ENCODE measurements at regions not wholly inside any gene's neighbourhood (a gene's known extent, or its start where the extent isn't known, plus 50 kb on each side); places are given as distances from the start of the nearest gene placed in this dataset.

DNA sequence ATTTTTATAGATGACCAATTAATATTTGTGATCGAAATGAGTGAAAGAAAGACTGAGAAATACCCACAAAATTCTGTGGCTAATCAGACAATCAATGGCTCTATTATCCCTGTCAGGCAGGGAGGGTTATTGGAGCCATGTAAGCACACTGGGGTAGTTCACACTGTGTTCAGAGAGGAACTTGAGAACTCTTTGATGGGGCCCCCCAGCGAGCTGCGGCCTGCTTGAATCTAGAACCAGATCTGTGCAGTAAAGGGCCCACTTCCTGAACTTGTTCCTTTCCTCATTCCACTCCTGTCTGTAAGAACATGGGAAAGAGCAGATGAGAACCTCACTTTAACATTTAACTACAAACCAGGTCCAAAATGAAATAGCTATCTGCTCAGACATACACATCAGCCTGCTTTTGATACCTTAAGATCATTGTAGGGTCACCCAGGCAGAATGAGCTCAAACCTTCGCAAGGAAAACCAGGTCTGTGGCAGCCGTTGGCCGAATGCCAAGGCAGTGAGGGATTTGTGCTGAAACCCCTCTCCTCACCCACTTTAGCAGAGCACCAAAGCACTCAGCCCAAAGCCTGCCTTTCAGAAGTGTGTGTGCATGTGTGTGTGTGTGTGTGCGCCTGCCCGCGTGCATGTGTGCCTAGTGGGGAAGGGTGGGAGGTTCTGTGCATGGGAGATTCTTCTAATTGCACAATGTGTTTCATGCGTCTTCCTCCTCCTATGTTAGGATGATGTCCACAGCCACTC, 365.6 kb upstream of the MGMT start:
- DNase-seq: no peak

DNA sequence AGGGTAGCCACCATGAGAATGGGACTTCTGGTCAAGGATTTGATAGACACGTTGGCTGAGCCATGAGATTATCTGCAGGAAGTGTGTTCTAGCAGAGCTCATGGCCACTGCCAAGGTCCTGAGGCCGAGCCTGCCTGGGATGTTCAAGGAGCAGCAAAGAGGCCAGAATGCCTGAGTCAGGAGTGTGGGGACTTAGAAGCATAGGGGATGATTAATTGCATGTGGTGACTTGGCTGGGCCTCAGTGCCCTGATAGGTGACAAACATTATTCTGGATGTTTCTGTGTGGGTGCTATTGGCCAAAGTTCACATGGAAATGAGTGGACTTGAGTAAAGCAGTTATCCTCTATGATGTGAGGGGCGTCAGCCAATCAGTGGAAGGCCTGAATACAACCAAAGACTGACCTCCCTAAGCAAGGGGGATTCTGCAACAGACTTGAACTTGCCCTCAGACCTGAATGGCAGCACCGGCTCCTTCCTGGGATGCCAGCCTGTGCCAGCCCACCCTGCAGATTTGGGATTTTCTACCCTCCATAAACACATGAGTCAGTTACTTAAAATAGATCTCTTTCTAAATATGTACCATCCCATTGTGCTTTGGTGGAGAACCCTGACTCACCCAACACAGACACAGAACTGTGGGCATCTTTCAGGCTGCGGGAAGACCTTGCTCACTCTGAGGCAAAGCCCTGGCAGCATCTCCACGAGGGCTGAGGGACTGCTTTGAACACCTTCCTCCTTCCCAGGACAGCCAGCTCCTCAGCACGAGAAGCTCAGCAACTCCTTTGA, 363.9 kb upstream of the MGMT start:
- no peak for DNase-seq

DNA sequence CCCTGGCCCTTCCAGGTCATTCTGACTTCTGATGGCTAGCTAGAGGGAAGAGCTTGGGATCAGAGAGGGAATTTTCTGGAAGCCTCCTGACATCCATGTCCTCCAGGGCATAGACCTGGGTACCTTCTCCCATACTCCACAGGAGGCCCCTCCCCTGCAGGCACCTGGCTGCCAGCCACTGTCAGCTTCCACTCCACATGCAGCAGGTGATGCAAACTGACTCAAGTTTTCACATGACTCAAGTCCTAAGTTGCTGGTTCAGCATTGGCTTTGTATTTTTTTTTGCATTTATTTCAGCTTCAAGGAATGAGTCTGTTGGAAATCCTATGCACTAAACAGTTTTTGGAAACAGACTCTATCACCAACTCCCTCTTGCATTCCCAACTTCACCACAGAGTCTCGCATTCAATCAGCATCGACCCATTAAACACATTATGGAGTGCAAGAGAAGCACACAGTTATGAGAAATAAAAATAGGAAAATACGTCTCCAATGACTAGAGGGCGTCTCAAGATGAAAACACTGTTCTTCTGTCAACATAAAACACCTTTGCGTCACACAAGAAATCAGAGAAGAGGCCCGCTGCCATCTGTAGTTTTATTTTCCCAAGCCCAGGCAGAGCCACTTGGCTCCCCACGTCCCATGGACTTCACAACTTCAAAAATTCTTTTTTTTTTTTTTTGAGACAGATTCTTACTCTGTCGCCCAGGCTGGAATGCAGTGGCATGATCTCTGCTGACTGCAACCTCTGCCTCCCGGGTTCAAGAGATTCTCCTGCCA, 362.6 kb upstream of the MGMT start:
- DNase-seq: no peak

DNA sequence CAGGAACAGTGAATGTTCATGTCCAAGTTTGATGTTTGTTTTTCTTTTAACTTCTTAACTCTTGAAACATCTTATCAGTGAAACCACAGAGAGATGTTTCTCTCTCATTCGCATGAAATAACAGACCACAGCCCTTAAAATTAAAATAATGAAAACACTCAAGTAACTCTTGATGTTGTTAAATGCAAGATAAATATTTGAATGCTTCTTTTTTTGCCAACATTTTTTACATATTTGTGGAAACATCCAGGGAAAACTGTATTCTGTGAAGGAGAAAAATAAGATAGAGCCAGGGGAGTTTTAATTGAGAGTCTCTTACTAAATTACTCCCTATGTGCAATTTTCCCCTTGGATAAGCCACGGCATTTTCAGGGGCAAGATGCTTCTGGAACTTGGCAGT, 361.8 kb upstream of the MGMT start:
- no peak for DNase-seq

DNA sequence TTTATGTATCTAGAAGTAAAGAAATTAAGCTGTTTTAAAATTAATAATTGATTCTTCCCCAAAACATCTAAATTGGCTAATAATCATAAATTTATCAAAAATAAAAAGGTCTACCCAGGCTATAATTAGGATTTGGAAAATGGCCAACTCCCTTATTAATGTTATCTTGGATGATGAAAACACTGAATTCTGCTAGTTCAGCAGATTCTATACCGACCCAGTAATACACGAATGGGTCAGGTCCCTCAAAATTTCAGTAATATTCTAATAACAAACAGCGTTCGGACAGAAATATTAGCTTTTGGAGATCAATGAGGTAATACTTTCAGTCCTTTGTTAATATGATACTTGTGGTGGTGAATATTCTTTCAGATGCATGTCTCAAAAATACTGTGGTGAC, 360.7 kb upstream of the MGMT start:
- no peak for DNase-seq

DNA sequence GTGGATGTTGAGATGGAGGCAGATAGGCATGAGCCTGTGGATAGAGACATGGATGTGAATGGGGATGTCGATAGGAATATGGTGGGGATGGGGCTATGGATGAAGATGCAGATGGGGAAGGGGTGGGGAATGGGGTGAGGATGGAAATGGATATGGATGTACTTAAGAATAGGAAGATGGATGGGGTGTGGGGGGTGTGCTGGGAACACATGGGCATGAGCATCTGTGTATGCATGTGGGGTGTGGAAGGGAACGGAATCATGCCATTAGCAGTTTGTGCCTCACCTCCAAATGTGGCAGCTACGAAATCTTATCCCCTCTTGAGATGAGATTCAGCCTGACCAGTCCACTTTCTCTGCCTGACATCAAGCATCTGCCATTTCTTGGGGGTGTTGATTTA, 359.5 kb upstream of the MGMT start:
- DNase-seq: no peak

DNA sequence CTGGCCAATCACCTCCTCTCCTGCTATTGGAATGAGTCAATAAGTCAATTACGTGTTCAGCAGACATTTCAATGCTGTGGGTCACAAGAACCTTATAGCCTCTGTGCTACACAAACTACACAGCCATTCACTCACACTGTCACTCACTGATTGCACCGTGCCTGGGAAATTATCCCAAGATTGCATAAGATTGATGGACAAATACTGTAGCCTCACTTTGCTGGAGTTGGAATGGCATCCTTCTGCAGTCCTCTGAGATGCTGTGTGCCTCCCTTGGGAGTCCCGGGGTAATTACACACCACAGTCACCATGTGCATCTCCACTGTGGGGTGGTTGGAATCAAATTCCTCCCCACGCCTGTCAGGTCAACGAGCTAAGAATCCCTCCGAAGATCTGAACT, 358.7 kb upstream of the MGMT start:
- no peak for DNase-seq

DNA sequence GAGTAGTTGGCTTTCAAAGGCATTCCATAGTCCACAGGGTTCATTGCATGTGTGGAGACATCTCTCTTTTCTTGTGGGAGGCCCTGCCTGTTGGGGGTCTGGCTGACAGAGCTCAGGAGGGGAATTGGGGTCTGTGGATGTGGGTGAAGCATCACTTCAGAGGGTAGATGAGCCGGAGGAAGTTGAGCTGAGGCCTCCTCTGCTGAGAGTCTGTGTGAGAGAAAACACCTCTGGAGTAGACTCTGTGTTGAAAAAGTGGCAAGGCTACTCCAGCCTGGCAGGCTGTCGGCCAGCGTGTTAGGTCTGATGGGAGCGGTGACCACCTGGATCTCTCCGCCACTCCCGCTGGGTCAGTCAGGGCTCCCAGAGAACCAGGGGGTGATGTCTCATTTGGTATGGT, 358.0 kb upstream of the MGMT start:
- no peak for DNase-seq

DNA sequence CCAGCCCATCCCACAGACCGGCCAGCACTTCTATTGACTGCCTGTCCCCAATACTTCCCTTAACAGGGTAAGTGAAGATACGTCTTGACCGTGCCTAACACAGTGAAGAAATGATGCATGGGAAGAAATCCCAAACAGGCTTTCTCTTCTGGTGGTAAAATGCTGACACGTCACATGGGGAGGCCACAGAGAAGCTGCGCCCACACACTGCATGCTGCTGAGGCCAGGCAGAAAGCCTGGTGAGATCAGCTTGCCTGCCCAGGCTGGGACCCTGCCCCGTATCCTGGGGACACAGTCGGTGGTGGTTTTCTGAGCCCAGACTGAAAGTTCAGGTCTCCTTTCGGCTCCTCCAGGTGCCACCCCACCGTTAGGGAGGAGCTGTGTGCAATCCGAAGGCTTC, 356.3 kb upstream of the MGMT start:
- DNase-seq: no peak

DNA sequence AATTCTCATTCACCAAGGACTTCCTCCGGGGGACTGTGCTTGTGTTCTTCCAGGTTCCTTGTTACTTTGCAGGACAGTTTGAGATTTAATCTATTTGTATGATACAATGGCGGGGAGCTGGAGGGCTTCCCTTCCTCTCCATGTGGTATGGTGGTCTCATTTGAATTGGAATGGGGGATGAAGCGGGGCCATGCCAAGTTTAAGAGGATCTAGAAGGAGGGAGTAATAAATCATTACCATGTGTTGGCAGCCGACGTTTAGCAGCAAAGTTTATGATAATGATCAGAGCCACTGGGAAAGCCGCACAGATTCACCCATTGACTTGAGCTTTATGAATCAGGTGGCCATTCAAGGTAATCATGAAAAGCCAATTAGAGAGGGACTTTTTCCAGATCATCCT, 355.1 kb upstream of the MGMT start:
- no peak for DNase-seq

DNA sequence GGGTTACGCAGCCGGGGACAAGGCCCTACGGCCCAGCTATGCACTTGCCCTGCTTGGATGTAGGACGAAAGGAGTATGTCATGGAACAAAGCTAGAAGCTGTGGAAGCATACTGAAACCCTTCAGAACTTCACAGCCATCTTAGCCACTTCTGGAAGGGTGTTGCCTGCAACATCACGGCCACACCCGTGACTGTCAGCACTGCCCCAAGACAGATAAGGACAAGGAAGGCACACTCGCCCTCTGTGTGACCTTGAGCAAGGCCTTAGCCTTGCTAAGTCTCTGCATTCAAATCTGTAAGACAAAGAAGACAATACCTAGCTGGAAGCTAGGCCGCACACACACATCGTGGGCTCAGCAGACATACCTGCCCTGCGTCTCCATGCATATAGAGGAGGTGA, 352.5 kb upstream of the MGMT start:
- DNase-seq: no peak

DNA sequence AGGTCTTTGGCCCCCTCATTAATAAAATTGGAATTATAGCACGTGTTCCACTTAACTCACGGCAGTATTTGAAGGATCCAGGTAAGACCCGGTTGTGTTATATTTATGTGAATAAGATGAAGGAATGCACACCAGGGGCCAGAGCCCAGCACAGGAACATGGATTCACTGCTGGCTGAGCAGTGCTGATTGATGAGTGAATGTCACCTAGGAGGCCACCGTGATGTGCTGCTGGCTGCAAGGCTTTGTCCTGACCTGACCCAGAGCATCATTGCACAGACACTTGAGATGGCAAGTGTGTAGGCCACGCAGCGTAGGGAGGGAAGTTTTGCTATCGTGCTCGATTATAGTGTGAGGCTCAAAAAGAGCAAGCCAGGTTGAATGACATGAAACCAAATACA, 350.7 kb upstream of the MGMT start:
- DNase-seq: no peak

DNA sequence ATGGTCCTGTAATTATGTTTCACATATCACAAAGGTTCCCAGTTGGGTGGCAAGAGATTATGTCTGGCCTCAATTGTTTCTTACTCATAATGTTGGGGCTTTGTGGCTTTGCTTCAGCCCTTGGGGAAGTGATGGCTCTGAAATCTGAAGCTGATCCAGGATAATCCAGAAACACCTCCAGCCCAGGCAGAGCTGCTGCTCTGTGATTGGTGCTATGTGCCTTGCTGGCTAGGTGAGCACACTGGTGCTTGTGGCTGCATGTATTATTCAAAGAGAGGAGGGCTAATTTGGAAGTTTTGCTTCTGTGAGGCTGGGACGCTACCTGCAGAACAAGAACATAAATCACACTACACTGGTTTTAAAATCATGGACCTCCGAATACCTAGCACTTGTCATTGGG, 346.6 kb upstream of the MGMT start:
- no peak for DNase-seq

DNA sequence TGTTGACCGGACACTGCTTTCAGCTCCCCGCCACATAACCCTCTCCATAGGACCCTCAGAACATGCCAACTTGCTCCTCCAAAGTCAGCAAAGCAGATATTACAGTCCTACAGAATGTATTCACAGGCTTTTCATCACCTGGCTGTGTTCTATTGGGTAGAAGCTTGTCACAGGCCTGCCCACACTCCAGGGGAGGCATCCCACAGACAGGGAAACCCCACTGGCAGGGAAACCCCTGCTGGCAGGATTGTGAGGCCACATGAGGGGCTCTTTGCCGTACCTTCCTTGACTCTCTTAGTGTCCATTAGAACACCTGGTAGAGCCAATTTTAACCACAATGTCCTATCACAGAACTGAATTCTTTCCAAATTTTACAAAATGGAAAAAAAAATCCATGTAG, 344.2 kb upstream of the MGMT start:
- no peak for DNase-seq

DNA sequence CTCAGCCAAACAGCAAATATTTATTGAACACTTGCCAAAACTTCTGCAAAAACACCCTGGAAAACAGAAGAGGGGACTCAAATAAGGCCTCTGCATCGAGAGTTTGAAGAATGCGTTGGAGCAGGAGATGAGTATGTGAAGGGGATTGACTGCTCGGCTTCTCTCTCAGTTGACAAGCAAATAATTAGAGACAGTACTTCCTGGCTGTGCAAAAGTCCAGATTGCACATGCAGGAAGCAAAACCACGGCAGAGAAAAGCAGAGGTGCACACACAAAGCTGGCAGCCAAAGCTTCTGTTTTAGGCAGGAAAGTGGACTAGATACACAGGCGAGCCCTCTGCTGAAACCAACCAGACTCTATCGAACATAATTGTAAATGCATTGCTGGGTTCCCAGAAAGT, 343.6 kb upstream of the MGMT start:
- DNase-seq: no peak

DNA sequence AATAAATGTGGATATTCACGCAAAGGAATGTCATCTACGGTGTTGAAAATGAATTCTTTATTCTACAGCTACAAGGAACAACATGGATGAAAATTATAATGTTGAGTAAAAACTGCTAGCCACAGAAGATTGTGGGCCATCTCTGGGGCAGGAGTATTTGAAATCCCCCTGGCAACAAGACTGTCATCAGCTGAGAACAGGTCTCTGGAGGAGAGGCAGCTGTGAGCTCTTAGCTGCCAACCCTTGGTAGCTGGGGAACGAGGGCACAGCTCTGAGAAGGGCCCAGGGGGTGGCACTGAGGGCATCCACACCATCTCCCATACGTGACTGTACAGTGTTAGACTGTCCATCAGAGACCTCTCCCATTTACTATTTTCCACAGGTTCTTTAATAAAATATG, 340.1 kb upstream of the MGMT start:
- DNase-seq: no peak

DNA sequence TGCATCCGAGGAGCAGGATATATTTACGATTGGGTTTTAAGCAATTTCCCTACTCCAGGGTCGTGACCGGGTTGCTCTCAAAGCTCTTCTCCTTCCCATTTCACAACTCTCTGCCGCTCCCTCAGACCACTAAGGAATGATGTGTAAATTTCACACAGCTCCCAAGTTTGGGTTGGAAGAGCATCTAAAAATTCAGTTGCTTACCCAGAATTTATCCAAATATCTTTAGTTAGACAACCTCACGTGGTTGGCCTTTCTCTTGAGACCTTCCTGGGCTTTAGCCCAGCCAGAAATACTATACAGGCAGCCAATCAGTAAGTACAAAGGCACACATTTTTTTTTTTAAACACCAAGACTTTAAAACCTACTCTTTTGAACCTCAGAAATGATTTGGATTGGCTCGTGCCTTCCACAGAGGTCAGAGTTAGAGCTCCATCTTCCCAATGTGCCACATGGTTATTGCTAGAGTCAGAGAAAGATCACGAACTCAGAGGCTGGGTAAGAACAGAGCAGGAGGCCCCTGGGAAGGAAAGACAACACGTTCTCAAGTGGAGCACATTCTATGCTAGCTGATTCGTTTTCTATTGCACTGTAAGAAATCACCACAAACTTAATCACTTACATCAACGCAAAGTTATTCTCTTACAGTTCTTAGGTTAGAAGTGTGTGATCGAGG, 335.4 kb upstream of the MGMT start:
- DNase-seq: no peak

DNA sequence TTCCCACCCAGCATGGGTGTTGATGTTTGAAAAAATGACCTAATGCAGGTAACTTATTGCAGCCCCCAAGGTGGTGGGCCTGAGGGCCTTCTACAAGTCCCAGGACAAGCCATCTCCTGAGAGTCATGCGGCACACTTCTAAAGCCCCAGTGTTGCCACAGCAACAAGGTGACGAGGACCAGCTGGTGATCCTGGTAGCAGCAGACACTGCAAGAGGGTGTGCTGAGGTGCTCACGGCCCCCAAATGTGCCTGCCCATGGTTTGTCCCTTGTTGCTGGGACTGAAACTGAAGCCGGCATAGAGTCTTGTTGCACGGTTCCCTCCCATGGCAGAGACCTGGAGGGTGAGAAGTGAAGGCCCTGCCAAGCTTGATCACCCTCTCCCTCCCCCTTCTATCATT, 333.2 kb upstream of the MGMT start:
- no peak for DNase-seq

DNA sequence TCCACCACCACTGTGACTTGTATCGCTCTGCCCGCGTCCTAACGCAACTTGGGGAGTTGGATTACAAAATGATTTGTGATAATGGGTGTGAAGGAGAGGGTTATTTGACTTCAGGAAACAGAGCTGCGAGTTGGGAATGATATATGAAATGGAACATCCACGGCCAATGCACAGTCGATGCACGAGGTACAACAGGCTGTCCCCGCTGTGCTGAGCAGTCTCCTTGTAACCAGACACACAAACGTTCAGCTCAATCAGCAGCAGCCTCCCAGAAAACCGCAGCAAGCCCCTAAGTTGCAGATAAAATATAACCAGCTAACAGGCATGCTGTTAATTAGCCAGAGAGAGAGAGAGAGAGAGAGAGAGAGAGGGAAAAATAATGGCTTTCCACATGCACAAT, 332.7 kb upstream of the MGMT start:
- no peak for DNase-seq

DNA sequence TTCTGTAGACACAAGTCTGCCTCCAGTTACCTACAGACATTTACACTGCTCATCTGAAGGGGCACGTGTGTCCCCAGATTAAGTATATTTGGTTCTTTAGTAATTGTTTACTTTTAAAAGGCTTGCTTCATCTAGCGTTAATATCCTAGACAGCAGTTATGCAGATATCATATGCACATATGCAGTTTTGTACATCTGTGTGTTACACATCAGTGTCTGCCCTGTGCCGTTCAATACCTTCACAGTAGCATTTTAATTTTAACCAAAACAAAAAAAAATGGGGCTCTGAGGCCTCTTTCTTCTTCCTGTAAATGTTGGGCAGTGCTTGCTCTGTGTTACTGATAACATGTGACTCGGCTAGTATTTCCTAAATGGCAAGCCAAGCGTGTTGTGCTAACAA, 331.4 kb upstream of the MGMT start:
- no peak for DNase-seq

DNA sequence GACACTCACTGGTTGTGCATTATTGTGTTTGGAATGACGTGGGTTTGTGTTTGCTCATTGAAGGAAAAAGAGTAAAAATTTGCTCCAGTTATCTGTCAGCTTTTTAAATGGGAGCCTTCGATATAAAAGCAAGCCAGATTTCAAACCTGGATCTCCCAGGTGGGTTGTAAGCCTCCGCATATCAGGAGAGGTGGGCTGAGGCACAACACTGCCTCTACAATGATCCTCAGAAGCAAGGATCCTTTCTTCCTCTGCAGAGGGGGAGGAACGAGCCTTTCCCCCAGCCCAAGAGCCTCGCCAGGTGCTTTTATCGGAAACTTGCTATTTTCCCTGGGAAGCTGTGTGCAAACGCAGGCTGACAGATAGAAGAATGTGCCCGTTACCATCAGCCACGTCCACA, 331.0 kb upstream of the MGMT start:
- DNase-seq: no peak

DNA sequence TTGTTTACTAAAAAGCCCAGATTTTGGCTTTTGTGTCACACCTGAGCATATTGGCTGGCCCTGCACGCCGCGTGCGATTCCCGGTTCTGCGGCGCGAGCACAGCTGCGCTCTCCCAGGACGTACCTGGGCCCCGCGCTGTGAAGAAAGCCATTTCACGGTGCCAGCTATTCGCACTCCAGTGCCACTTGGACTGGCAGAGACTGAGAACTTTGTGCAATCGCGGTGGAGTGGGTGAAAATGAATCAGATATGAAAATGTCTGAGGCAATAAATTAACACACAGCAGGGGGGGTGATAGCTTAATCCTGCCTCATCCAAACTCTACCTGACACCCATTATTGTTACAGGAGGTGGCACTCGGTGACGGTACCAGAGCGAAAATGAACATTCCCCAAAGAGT, 330.1 kb upstream of the MGMT start:
- DNase-seq: no peak
